ENCODE measurements at regions not wholly inside any gene's neighbourhood (a gene's known extent, or its start where the extent isn't known, plus 50 kb on each side); places are given as distances from the start of the nearest gene placed in this dataset.
A peak's percentile ranks its signal among the peaks of the same experiment; 100 is the strongest.
"Not testable (repeated sequence)": the region's sequence is repeated elsewhere in the genome, so short reads cannot be mapped to it uniquely, and the experiment has no call there.

GRCh38 chr21:10398692-10399489 lies 122.5 kb upstream of the TPTE start:
- DNase-seq; intact Hi-C loops (cut with DNase I); H3K36me3 ChIP-seq: not testable (repeated sequence)

GRCh38 chr21:10400622-10401361 lies 120.6 kb upstream of the TPTE start:
- H3K27ac ChIP-seq; H3K27me3 ChIP-seq; intact Hi-C loops (cut with DNase I); H3K36me3 ChIP-seq; H3K4me3 ChIP-seq; H3K4me1 ChIP-seq: not testable (repeated sequence)
- ATAC-seq (peak; percentile 9), DNase-seq (peak in 1 of 4 donors; percentile 87)
- H3K9me3 ChIP-seq = peaks cover 0 to 74% of the 10 kb centered on the region in 2 donors

More at GRCh38 chr21:10398692-10399489, 122.5 kb upstream of the TPTE start:
- H3K9me3 ChIP-seq = peaks cover 0 to 61% of the 10 kb centered on the region in 2 donors
- not testable (repeated sequence) for H3K27me3 ChIP-seq, H3K27ac ChIP-seq, H3K4me3 ChIP-seq, H3K4me1 ChIP-seq, ATAC-seq

- H3K9me3 ChIP-seq = peaks cover 0 to 71% of the 10 kb centered on the region in 2 donors
- ATAC-seq; intact Hi-C loops (cut with DNase I): not testable (repeated sequence)
Observed at GRCh38 chr21:10402461-10402860, 118.9 kb upstream of the TPTE start.

GRCh38 chr21:10405331-10405730 lies 116.1 kb upstream of the TPTE start:
- ATAC-seq; H3K36me3 ChIP-seq; H3K4me3 ChIP-seq; H3K4me1 ChIP-seq; intact Hi-C loops (cut with DNase I); H3K27me3 ChIP-seq; H3K27ac ChIP-seq: not testable (repeated sequence)
- peaks cover 4 to 63% of the 10 kb centered on the region in 2 donors for H3K9me3 ChIP-seq
- peak in 1 of 4 donors; percentile 88 for DNase-seq

More at GRCh38 chr21:10402461-10402860, 118.9 kb upstream of the TPTE start:
- DNase-seq = peak in 1 of 4 donors; percentile 70
- not testable (repeated sequence) for H3K27me3 ChIP-seq, H3K4me3 ChIP-seq, H3K36me3 ChIP-seq, H3K4me1 ChIP-seq, H3K27ac ChIP-seq

GRCh38 chr21:10409786-10410185 lies 111.6 kb upstream of the TPTE start:
- H3K36me3 ChIP-seq = not testable (repeated sequence)

GRCh38 chr21:10410354-10410929 lies 110.9 kb upstream of the TPTE start:
- H3K4me3 ChIP-seq; intact Hi-C loops (cut with DNase I); H3K36me3 ChIP-seq; H3K4me1 ChIP-seq; DNase-seq; ATAC-seq; H3K27me3 ChIP-seq; H3K27ac ChIP-seq: not testable (repeated sequence)
- peaks cover 4 to 52% of the 10 kb centered on the region in 2 donors for H3K9me3 ChIP-seq

More at GRCh38 chr21:10409786-10410185, 111.6 kb upstream of the TPTE start:
- H3K27me3 ChIP-seq; intact Hi-C loops (cut with DNase I); DNase-seq; H3K27ac ChIP-seq; H3K4me1 ChIP-seq; H3K4me3 ChIP-seq; ATAC-seq: not testable (repeated sequence)
- peaks cover 4 to 52% of the 10 kb centered on the region in 2 donors for H3K9me3 ChIP-seq

- intact Hi-C loops (cut with DNase I); H3K4me1 ChIP-seq; H3K36me3 ChIP-seq; ATAC-seq; H3K27ac ChIP-seq; H3K27me3 ChIP-seq; DNase-seq; H3K4me3 ChIP-seq: not testable (repeated sequence)
- H3K9me3 ChIP-seq = peaks cover 4 to 56% of the 10 kb centered on the region in 2 donors
Observed at GRCh38 chr21:10411776-10412526, 109.4 kb upstream of the TPTE start.

- H3K36me3 ChIP-seq; H3K27ac ChIP-seq; intact Hi-C loops (cut with DNase I); H3K27me3 ChIP-seq; H3K4me1 ChIP-seq; ATAC-seq; H3K4me3 ChIP-seq: not testable (repeated sequence)
- H3K9me3 ChIP-seq = peaks cover 4 to 63% of the 10 kb centered on the region in 2 donors
- peak in 1 of 4 donors; percentile 82 for DNase-seq
Observed at GRCh38 chr21:10412928-10413246, 108.5 kb upstream of the TPTE start.

- peak in 2 of 4 donors; percentile 34 to 76 for DNase-seq
Observed at GRCh38 chr21:10413247-10414120, 107.9 kb upstream of the TPTE start.

GRCh38 chr21:10414121-10414924 lies 107.1 kb upstream of the TPTE start:
- ATAC-seq; H3K4me1 ChIP-seq; H3K27me3 ChIP-seq; H3K4me3 ChIP-seq; intact Hi-C loops (cut with DNase I); H3K36me3 ChIP-seq; H3K27ac ChIP-seq: not testable (repeated sequence)
- DNase-seq = peak in 2 of 4 donors; percentile 29 to 68
- peaks cover 4 to 72% of the 10 kb centered on the region in 2 donors for H3K9me3 ChIP-seq

More at GRCh38 chr21:10413247-10414120, 107.9 kb upstream of the TPTE start:
- intact Hi-C loops (cut with DNase I); H3K27me3 ChIP-seq; H3K4me3 ChIP-seq; H3K36me3 ChIP-seq; H3K27ac ChIP-seq; H3K4me1 ChIP-seq; ATAC-seq: not testable (repeated sequence)
- peaks cover 4 to 69% of the 10 kb centered on the region in 2 donors for H3K9me3 ChIP-seq

GRCh38 chr21:10414925-10415254 lies 106.5 kb upstream of the TPTE start:
- H3K27ac ChIP-seq; intact Hi-C loops (cut with DNase I); H3K27me3 ChIP-seq; H3K4me1 ChIP-seq; ATAC-seq; H3K4me3 ChIP-seq; H3K36me3 ChIP-seq: not testable (repeated sequence)
- peaks cover 0 to 71% of the 10 kb centered on the region in 2 donors for H3K9me3 ChIP-seq
- peak in 1 of 4 donors; percentile 77 for DNase-seq

All from left lung (tissue), 4 donors.